GM03348 (cell line): ENCODE measurements at regions not wholly inside any gene's neighbourhood (a gene's known extent, or its start where the extent isn't known, plus 50 kb on each side); places are given as distances from the start of the nearest gene placed in this dataset.
"Not testable (repeated sequence)": the region's sequence is repeated elsewhere in the genome, so short reads cannot be mapped to it uniquely, and the experiment has no call there.

ENCODE experiments used
- DNase-seq: peaks from one replicate; pipeline ENCODE4 v3.0.0; 2012; ENCODE audit warnings: low spot score

DNA sequence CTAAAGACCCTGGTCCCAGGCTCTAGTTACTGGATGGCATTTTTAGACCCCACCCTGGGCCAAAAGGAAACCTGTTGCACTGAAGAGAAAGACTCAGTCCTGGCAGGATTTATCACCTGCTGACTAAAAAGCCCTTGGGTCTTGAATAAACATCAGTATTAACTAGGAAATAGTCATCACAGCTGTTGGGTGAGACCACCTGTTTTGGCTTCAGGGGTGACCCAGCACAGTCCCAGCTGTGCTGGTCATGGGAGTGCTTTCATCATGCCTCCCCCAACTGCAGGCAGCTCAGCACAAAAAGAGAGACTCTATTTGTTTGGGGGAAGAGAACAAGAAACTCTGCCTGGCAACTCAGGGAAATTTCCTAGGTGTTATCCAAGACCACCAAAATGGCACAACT lies 903.2 kb downstream of the C4orf33 start:
- DNase-seq: no peak

DNA sequence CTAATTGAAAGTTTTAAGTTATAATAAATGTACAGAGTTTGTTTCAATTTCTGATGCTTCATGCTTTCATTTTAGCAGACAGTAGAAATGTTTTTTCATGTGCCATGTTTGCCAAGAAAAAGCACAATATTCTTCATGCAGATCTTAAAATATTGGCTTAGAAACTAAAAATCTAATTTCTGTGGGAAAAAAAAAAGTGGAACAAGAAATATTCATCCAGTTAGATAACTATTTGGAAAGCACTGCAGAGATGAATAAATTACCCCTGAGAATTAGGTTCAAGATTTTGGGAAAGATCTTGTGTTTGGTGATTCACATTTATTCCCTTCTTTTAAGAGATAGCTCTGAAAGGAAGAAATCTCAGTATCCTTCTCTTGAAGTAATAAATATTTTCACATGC lies 912.5 kb downstream of the C4orf33 start:
- DNase-seq: no peak

DNA sequence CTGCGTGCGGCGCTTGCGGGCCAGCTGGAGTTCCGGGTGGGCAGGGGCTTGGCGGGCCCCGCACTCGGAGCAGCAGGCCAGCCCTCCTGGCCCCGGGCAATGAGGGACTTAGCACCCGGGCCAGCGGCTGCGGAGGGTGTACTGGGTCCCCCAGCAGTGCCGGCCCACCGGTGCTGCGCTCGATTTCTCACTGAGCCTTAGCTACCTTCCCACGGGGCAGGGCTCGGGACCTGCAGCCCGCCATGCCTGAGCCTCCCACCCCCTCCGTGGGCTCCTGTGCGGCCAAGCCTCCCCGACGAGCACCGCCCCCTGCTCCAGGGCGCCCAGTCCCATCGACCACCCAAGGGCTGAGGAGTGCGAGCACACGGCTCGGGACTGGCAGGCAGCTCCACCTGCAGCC lies 916.9 kb downstream of the C4orf33 start:
- DNase-seq: not testable (repeated sequence)

DNA sequence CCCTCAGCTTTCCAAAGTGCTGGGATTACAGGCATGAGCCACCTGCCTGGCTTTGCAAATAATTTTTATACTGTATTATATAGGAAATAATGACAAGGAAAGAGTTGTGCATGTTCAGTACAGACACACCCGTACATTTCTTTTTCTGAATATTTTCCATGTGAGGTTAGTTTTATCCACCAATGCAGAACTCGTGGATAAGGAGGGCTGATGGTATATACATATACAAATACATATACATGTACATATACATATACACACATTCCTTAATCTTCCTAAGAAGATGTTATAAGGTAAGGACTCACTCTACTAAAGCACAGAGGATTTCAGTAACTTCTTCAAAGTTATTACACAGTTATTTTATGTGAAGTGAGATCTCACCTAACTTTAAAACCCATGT lies 925.8 kb downstream of the C4orf33 start:
- DNase-seq: no peak

DNA sequence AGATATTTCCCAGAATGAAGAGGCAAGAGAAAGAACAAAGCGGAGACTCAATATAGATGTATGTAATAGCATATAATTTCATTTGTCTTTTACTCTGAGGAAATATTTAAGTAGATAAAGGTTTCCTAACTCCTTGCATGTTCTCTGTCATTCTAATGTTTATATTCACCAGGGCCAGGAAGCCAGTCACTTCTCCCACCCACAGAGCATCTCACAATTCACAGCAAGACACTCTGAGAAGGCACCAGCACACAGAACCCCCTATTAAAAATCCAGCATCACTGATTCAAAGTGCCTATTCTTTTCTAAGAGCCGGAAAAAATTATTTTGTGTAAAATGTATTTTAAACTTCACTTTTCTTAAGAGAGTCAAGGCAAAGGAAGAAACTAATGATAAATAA lies 927.1 kb downstream of the C4orf33 start:
- no peak for DNase-seq

DNA sequence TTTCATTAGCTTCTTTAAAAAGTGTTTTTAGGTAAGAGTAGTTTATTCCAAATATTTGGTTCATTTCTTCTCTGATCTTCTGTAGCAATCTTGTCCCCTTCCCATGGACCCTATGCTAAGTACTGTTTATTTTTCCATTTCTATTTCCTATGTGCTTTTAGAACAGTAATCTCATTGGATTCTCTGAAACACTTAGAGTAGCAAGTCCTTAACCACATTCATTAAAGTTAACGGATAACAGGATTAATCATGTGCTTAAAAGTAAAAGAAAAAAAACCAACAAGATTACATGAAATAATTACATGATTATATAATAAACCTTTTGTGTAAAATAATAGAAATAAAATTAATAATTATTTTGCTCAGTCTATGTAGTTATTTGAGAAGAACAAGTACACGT lies 929.7 kb downstream of the C4orf33 start:
- DNase-seq: no peak

DNA sequence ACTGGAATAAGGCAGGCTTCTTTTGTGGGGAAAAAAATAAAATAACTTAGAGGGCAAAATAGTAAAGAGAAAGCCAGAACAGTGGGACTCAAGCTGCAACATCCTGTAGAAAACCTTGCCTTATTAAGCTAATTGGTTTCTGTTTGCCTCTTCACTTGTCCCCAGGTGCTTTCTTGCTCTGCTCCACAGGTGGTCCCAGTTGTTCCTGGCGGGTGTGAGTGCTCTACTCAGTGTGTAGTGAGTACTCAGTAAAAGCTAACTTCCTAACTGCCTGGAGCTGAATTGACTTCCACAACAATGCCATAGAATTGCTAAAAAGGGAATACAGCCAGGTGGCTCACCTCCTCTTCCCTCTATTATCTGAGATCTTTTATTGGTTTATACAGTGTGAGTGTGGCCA lies 930.2 kb downstream of the C4orf33 start:
- no peak for DNase-seq

DNA sequence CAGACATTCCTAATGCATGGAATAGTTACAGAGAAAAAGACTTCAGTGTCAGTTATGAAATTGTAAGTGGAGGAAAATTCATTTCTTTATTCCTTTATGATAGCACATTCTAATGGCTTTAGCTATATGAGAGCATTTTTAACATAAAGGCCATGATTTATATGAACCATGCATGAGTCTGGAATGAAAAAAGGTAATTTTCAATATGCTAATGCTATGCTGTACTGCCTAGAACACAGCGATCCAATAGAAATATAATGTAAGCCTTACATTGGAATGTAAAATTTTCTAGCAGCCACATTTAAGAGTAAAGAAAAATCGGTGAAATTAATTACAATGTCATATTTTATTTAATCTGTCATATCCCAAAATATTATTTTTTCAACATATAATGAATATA lies 932.0 kb downstream of the C4orf33 start:
- DNase-seq: no peak

DNA sequence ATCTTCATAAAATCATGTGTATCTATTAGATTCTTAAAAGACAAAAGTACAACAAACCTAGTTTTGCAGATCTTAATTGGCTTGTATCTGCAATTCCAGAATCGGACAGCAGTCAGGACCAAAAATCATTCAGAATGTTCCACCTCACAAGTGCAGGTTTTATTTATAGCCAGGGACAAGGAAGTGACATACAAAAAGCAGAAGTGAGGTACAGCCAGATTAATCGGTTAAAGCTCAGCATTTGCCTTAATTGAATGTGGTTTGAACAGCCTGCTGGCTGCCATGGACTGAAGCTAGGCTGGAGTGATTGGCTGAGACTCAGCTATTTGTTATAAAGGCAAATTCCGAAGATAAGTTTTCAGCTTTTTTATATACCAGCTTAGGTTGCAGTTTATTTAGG lies 932.6 kb downstream of the C4orf33 start:
- DNase-seq: no peak

DNA sequence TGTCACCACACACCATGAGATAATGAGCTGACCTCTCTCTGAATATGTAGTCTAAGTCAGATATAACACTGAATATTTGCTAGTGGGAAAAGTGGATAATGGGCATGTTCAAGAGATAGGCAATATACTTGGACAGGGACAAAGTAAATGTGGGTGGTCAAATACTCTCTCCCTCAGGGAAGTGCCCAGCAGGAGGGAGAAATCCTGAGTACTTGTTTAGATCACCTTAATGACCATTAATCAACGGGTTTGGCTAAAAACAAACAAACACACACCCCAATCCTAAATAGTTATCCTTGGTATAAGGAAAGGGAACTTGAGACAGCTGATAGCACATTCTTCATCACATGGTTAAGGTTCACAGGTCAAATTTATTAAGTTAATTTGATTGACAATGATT lies 933.5 kb downstream of the C4orf33 start:
- no peak for DNase-seq

DNA sequence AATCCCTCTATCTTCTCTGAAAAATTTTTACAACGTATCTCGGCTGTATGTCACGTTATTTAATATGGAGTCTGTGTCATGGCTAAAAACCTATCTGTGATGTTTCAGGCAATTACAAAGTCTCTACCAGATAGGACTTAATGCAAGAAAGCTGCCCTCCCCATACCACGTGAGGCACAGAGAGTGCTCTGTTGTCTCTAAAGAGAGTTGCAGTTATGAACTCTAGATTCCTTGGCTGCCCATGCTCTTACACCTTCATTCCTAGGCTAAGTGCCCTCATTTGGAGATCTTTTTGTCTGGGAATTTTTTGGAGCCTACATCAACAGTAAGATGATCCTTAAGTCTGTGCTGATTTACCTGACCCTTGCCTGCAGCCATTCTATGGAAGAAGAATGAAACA lies 935.9 kb downstream of the C4orf33 start:
- DNase-seq: no peak

DNA sequence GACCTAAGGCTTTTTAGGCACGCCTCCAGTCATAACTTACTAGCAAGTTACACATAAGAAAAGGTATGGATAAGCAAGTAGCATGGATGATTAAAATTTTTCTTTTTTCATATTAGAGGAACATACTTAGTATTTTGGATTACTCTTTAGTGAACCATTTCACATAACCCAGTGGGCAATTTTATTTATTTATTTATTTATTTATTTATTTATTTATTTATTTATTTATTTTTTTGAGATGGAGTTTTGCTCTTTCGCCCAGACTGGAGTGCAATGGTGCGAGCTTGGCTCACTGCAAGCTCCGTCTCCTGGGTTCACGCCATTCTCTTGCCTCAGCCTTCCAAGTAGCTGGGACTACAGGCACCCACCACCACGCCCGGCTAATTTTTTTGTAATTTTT lies 937.7 kb downstream of the C4orf33 start:
- DNase-seq: not testable (repeated sequence)

DNA sequence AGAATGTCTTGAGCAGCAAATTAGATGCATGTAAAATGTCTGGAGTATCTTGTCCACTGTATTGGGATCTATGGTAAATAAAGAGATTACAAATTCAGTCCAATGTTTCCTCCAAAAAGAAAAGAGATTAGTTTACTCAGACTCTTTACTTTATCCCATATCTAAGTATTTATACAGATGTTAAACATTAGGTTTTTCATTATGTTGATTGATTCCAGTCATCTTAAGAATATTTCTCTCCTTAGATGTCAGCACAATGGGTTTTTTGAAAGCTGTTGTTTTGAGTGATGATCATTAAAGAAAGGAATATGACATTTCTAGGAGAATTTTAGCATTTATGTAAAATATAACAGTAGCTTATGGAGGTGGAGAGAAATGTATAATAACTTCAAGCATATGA lies 938.9 kb downstream of the C4orf33 start:
- no peak for DNase-seq

DNA sequence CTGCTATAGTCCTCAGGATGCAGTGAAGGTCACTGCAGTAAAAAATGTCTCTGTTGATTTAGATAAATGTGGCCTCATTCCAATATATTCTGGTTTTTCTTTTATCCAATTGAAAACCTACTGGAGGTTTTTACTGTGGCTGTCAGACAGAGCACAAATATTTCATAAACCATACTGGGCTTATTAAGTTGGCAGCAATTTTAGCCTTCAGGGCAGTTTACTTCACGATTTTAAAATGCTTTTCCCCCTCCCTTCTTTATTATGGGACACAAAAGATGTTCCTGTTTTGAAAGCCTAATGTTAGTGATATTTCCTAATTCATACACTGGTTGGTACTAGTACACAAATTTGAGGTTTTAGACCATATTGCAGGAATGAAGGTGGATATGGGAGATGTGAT lies 939.4 kb downstream of the C4orf33 start:
- no peak for DNase-seq

DNA sequence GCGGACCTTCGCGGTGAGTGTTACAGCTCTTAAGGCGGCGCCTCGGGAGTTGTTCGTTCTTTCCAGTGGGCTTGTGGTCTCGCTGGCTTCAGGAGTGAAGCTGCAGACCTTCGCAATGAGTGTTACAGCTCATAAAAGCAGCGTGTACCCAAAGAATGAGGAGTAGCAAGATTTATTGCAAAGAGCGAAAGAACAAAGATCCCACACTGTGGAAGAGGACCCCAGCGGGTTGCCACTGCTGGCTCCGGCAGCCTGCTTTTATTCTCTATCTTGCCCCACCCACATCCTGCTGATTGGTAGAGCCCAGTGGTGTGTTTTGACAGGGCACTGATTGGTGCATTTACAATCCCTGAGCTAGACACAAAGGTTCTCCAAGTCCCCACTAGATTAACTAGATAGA lies 941.9 kb downstream of the C4orf33 start:
- DNase-seq: not testable (repeated sequence)

DNA sequence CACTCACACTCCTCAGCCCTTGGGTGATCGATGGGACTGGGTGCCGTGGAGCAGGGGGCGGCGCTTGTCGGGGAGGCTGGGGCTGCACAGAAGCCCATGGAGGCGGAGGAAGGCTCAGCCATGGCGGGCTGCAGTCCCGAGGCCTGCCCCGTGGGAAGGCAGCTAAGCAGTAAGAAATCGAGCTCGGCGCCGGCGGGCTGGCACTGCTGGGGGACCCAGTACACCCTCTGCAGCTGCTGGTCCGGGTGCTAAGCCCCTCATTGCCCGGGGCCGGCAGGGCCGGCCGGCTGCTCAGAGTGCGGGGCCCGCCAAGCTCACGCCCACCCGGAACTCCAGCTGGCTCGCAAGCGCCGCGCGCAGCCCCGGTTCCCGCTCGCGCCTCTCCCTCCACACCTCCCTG lies 942.6 kb downstream of the C4orf33 start:
- not testable (repeated sequence) for DNase-seq

DNA sequence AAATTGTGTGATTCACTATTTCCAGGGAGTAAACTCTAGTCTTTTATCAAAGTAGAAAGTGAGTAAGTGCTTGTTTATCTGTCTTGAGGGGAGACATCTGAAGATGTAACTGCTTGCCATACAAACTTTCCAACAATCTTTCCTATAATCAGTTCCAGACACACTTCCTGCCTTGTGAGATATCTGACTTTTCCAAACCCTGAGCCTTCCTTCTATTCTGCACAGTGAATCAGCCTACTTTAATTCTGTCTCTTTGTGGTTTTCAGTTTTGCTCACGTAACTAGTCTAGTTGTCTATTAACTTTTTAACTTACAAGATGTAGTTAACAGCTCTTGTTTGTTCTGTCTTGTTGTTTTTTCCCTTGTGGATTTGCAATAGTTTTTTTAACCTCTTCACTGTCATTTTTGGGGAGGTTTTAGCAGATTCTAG lies 947.8 kb downstream of the C4orf33 start:
- DNase-seq: no peak

DNA sequence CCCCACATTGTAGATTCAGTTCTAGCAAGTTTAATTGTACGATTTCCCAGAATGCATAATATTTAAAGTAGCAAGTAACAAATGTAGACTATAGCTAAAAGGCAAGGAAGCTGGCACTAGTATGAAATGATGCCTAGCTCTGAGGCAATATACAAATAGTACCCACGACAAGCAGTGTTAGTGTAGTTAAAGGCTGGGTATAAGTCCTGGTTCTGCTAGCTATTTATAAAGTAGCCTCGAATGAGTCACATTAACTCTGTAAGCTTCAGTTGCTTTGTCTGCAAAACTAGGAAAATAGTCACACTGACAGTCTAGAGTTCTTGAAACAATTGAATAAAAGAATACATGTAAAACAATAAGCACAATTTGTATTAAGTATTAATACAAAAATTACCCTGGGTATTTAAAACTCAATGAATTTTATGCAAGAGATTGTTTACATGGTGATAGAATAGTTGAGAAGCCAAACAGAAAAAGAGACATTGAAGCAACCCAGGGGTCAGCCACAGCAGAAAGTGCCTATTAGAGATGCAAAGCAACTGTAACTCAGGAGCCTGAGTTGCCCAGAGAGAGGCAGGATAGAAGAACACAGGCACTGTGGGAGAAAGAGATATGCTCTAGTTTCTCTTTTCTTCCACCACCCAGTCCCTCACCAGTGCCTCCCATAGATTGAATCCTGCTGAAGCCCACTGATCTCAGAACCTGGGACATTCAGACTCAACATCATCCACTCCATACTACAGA lies 949.0 kb downstream of the C4orf33 start:
- DNase-seq: no peak

DNA sequence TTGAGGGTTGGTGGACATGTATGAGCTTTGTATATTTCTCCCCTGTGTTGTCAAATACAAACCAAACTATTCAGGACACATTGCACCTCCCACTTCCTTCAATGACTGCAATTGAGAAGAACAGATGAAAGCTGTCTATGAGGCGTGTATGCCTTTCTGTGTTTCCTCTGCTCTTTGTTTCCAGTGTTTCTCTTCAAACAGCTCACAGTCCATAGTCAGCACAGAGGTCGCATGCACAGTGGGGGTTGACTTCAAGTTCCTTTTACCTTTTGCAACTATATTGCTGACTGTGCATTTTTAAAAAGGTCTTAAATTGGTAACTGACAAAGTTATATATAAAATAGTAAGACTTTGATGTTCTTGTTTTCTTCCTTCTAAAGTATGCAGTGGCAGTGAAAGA lies 957.8 kb downstream of the C4orf33 start:
- DNase-seq: no peak

DNA sequence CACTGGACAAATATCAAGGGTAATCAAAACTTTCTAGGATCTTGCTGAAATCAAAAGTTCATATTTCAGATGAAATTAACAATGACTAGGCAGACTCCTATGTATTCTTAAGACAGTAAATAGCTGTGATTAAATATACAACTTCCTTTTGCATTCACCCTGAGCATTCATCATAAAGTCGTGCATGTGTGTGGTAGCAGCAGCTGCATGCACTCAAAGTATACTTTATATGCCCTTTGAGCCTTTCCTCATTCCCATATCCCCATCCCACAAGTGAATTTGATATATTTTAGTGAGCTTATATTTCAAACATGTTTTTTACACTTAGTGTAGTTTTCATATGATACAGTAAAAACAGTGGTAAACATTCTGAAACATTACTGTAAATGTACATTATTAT lies 959.0 kb downstream of the C4orf33 start:
- DNase-seq: no peak

DNA sequence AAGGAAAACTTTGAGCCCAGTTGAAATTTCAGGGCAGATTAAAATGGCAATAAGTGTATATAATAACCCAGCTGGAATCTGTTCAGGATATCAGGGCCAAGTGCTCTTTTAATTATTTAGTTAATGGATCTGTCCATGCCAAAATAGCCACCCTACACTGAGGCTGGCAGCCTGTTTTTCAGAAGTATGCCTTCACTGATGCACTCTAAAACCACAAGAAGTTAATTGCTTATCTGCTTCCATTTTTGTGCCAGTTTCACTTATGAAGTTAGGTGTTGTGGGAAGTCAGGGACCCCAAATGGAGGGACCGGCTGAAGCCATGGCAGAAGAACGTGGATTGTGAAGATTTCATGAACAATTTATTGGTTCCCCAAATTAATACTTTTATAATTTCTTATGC lies 960.3 kb downstream of the C4orf33 start:
- DNase-seq: no peak

DNA sequence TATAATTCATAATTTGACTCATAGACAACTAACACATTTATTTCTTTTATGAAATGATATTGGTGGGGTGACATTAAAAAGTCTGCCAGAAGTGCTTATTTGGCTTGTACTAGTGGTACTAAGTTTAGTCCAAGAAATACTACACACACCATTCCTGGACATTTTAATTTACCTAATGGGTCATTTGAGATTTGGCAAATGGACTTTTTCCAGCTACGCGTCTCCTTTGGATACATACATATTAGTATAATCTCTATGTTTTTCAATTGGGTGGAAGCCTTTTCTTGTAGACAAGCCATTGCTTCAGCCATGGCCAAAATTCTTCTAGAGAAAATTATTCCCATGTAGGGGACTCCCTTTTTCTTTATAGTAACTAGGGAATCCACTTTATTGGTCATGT lies 968.5 kb downstream of the C4orf33 start:
- no peak for DNase-seq

DNA sequence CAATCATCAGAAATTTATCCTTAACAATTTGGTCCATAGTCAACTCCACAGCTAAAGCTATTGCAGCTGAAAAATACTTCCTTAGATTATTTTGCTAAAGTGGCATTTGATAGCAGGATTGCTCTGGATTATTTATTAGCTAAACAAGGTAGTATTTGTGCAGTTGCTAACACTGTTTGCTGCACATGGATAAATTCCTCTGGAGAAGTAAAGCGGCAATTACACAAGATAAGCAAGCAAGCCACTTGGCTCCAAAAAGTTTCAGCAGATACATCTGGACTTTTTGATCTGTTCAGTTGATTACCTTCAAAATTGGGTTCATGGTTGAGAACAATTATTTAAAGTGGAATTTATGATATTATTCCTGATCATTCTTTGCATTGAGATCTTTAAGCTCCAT lies 971.5 kb downstream of the C4orf33 start:
- no peak for DNase-seq

DNA sequence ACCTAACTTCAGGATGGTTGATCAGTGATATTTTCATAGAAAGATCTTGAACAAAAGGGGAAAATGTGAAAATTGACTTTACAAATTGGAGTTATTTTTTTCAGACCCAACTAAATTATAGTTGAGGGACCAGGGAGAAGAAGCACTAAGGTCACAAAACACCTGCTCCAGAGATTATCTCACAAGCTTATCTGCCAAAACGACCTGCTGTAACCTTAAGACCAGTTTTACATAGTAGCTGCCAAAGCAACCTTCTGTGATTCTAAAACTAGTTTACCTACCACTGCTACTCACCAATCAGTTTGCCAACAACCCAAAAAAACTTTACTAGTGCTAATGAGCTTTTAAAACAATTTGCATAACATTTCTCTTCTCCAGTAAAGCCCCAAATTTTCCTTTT lies 972.1 kb downstream of the C4orf33 start:
- DNase-seq: no peak

DNA sequence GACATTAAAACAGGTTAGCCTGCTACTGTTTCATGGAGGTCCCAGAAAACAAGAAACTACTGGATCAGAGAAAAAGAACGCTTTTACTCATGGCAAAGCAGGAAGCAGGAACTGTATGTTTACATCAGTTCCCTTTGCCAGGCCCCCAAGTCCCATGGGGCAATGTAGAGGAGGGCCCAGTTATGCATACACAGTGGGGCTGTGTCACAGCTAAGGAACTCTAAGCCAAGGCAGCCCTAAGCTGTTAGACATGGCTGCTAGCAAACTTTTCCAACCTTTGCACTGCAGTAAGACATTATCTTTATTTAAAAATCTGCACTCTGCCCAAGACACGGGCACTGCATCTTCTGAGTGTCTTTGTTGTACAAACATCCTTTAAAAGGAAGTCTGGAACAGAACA lies 975.8 kb downstream of the C4orf33 start:
- no peak for DNase-seq
